Astrocyte of the cerebellum (primary cell): ENCODE measurements at regions not wholly inside any gene's neighbourhood (a gene's known extent, or its start where the extent isn't known, plus 50 kb on each side); places are given as distances from the start of the nearest gene placed in this dataset.

Experiments
- DNase-seq: peaks from one replicate; pipeline ENCODE4 v3.0.0-alpha.2; 2011; ENCODE audit warnings: low read depth
- H3K4me3 ChIP-seq: 2 replicates; pipeline ENCODE4 v1.5.1; 2011; ENCODE audit warnings: mild to moderate bottlenecking, low read depth, low read length, moderate library complexity
- in situ Hi-C: cut with HindIII; loops from 2 replicates; pipeline ENCODE4 v1.10.0; 2017; ENCODE audit warnings: low sequenced_read_pairs
- TF ChIP-seq, protein P1 (sequence below): IDR thresholded peaks from 2 replicates; pipeline ENCODE4 v1.5.1; 2012; ENCODE audit warnings: low read length, low read depth, moderate library complexity, mild to moderate bottlenecking; ENCODE audit errors: missing control alignments

DNA sequence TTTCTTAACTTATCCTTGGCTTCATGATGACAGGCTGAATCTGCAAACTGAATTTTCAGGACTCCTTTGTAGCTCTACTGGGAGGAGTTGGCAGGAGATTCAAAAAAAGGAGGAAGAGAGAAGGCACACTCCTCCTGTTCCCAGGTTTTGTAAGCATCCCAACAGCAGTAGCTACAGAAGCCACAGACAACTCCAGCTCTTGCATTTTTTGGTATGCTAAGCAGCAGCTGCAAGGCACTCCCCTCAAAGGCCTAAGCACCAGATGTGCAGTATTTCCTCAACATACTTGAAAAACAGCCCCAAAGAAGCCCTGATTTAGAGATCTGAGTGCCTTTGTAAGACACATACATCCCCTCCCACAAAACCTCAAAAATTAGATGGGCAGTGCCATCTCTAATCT lies 328.6 kb upstream of the SYNCRIP start:
- TF ChIP-seq, protein P1, sequence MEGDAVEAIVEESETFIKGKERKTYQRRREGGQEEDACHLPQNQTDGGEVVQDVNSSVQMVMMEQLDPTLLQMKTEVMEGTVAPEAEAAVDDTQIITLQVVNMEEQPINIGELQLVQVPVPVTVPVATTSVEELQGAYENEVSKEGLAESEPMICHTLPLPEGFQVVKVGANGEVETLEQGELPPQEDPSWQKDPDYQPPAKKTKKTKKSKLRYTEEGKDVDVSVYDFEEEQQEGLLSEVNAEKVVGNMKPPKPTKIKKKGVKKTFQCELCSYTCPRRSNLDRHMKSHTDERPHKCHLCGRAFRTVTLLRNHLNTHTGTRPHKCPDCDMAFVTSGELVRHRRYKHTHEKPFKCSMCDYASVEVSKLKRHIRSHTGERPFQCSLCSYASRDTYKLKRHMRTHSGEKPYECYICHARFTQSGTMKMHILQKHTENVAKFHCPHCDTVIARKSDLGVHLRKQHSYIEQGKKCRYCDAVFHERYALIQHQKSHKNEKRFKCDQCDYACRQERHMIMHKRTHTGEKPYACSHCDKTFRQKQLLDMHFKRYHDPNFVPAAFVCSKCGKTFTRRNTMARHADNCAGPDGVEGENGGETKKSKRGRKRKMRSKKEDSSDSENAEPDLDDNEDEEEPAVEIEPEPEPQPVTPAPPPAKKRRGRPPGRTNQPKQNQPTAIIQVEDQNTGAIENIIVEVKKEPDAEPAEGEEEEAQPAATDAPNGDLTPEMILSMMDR = no peak
- in situ Hi-C loops = no loop called here
- no peak overlapping the region for H3K4me3 ChIP-seq
- no peak for DNase-seq

DNA sequence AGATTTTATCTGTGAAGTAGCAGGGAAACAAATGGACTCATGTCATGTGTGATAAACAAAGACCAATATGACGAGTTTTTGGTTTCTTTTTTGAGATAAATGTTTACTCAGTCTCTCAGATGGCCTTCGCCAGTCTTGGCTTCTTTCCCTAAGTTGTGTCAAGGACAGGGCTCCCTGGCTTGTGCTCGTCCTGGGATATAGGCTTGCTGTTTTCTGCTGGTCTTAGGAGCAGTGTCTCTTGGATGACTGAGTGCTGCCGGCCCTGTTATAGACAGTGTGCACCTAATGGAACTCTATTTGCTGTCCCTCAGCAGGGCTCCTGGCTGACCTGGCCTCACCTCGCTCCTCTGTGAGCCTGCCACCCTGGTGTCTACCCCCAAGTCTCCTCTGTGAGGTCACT lies 324.1 kb upstream of the SYNCRIP start:
- no peak overlapping the region for H3K4me3 ChIP-seq
- DNase-seq = no peak
- TF ChIP-seq, protein P1 = no peak
- in situ Hi-C loops = no loop called here

DNA sequence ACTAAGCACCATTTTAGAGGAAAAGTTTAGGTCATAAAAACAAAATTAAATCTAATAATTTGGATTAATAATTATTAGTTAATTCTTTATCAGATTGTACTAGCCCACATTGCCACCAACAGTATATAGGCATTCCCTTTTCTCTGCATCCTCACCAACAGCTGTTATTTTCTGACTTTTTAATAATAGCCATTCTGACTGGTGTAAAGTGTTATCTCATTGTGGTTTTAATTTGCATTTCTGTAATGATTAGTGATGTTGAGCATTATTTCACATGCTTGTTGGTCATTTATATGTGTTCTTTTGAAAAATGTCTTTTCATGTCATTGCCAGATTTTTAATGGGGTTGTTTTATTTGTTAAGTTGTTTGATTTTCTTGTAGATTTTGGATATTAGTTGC lies 319.1 kb upstream of the SYNCRIP start:
- no peak for DNase-seq
- H3K4me3 ChIP-seq = no peak overlapping the region
- in situ Hi-C loops = no loop called here
- TF ChIP-seq, protein P1 = no peak

DNA sequence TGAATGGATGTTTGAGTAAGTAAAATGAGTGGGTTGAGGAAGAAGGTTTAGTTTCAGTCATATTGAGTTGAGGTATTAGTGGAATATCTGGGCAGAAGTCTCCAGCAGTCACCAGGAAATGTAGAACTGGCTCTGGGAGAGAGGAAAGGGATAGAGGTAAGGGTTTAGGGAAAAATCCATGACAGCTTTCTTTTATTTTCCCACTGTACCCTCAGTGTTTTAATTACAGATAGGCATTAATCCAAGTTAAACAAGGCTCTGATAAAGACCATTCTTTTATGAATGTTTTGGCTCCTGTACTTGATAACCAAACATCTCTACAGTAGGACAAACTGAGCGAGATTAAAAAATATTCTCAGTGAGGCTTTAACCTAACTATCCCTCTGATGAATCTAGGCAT lies 318.4 kb upstream of the SYNCRIP start:
- H3K4me3 ChIP-seq = no peak overlapping the region
- DNase-seq = no peak
- in situ Hi-C loops = no loop called here
- TF ChIP-seq, protein P1 = no peak

DNA sequence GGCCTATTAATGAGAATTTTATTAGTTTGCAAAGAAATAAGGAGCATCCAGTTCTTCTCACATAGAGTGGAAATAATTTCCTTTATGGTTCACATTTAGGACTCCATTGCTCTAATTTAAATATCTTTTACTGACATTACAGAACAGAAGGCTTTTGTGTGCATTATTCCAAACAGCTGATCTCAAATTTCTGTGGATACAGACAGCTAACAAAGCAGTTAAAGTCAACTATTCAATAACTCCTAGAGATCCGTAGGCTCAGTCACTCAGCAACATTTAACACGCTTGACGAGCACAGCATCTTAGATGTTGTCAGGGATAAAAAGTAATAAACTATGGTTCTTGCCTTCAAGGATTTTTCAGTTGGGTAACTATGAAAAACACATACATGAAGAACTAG lies 305.8 kb upstream of the SYNCRIP start:
- in situ Hi-C loops = no loop called here
- no peak for DNase-seq
- TF ChIP-seq, protein P1 = no peak
- no peak overlapping the region for H3K4me3 ChIP-seq

DNA sequence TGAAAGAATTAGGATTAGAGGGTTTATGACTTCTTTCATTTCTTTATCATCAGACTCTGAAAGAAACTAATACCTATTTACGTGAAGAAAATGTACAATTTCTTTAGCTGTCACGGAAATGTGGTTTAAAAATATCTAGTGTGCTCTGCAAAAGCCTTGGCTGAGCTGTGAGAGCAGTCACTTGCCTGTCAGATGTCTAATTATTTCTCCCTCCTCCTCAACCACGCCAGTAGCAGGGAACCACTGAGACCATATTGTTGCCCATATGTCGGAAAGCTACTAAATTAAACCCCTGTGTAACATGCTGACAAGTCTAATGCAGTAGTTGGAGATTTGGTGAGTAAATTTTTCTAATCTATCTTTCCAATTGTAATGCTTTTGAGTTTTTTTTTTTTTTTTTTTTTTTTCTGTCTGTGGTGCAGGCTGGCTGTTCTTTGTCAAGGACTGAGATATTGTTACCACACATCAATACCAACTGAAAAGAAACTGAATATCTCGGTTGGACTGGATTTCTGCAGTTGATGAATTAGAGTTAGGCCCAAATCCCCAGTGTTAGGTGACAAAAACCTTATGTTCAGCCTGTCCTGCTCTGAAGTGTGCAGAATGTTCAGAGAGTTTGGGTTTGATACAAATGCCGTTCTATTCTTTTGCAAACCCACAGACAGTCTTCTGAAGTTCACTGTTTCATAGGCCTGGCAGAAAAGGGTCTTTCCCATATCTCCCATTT lies 302.9 kb upstream of the SYNCRIP start:
- no peak for DNase-seq
- H3K4me3 ChIP-seq = no peak overlapping the region
- TF ChIP-seq, protein P1 = no peak
- in situ Hi-C loops = no loop called here
